Left ventricle myocardium inferior (tissue), 1 donor: ENCODE measurements at regions not wholly inside any gene's neighbourhood (a gene's known extent, or its start where the extent isn't known, plus 50 kb on each side); places are given as distances from the start of the nearest gene placed in this dataset.

Experiments
- DNase-seq: peaks from one replicate; pipeline ENCODE4 v3.0.0-alpha.2; 2020
- H3K27ac ChIP-seq: fragments of 200-600 bp; replicated peaks from 2 replicates; pipeline ENCODE4 v1.8.0; 2021
- H3K27me3 ChIP-seq: fragments of 200-600 bp; 2 replicates; pipeline ENCODE4 v1.8.0; 2021; ENCODE audit warnings: low read depth
- H3K36me3 ChIP-seq: fragments of 200-600 bp; 2 replicates; pipeline ENCODE4 v1.8.0; 2021
- H3K4me1 ChIP-seq: fragments of 200-600 bp; 2 replicates; pipeline ENCODE4 v1.8.0; 2021
- H3K4me3 ChIP-seq: fragments of 200-600 bp; 2 replicates; pipeline ENCODE4 v1.8.0; 2021; ENCODE audit warnings: mild to moderate bottlenecking, moderate library complexity
- H3K9me3 ChIP-seq: fragments of 200-600 bp; replicated peaks from 2 replicates; pipeline ENCODE4 v1.8.0; 2021
- intact Hi-C: fragments of 100-400 bp; cut with micrococcal nuclease; formaldehyde crosslinking; loops from one replicate; pipeline ENCODE4 v1.11.0; 2022
- TF ChIP-seq, protein P1 (sequence below): fragments of 200-600 bp; IDR thresholded peaks from 2 replicates; pipeline ENCODE4 v1.8.0; 2021; ENCODE audit warnings: antibody characterized with exemption, mild to moderate bottlenecking, borderline replicate concordance
- donor health status: DM: no; HTN: yes; CAD: no; lungs with severe emphysema.

DNA sequence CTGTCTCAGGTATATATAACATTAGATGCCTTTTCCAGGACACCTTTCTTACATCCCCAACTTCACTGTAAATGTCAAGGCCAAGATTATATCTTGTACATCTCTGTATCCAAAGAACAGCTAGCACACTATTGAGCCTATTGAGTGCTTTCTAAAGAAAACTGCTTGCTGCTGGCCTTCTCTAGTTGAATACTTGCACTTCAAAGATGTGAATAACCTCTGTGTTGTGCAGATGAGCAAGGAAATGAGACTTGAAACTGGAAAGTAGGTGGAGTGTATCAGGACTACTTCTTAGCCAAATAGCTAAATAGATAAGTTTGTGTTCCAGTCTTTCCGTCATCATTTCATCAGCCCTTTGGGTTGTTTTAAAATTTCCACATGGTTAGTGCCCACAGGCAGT is 704.4 kb upstream of the AMOT start:
- Histone ChIP-seq H3K27ac (no peak overlapping the region), H3K9me3 (no peaks in the 10 kb centered on the region), H3K27me3 (no peaks in the 10 kb centered on the region), H3K36me3 (no peaks in the 10 kb centered on the region), H3K4me1 (no peaks in the 10 kb centered on the region), H3K4me3 (no peak overlapping the region)
- TF ChIP-seq, protein P1, sequence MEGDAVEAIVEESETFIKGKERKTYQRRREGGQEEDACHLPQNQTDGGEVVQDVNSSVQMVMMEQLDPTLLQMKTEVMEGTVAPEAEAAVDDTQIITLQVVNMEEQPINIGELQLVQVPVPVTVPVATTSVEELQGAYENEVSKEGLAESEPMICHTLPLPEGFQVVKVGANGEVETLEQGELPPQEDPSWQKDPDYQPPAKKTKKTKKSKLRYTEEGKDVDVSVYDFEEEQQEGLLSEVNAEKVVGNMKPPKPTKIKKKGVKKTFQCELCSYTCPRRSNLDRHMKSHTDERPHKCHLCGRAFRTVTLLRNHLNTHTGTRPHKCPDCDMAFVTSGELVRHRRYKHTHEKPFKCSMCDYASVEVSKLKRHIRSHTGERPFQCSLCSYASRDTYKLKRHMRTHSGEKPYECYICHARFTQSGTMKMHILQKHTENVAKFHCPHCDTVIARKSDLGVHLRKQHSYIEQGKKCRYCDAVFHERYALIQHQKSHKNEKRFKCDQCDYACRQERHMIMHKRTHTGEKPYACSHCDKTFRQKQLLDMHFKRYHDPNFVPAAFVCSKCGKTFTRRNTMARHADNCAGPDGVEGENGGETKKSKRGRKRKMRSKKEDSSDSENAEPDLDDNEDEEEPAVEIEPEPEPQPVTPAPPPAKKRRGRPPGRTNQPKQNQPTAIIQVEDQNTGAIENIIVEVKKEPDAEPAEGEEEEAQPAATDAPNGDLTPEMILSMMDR: no peak
- no peak for DNase-seq
- intact Hi-C loops: no loop called here

DNA sequence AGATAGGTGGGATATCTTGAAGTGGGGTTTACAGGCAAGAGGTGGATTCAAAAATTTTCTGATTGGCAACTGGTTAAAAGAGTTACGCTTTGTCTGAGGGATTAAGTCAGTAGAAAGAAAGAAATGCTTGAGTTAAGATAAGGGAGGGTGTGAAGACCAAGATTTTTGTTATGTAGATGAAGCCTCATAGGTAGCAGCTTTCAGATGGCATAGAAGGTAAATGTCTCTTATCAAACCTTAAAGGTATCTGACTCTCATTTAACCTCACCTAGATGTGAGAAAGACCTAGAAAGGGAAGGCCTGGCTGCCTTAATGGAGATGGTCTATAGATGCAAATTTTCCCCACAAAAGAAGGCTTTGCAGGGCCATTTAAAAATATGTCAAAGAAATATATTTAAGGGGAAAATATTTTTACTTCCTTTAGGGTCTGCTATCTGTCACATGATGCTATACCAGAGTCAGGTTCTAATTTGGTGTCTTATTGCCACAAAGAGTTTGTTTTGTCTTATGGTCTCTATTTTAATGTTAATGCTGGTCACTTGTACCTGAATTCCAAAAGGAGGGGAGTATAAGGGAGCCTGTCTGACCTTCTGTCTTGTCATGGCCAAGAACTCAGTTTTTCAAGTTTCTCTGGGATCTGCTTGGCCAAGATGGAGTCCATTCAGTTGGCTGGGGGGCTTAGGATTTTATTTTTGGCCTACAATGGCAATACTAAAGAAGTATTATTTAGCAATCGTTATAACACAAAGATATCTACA is 699.1 kb upstream of the AMOT start:
- no peaks in the 10 kb centered on the region for H3K4me1 ChIP-seq
- no peaks in the 10 kb centered on the region for H3K9me3 ChIP-seq
- no peak for DNase-seq
- TF ChIP-seq, protein P1: no peak
- no peaks in the 10 kb centered on the region for H3K27me3 ChIP-seq
- H3K36me3 ChIP-seq: no peaks in the 10 kb centered on the region
- intact Hi-C loops: no loop called here
- no peak overlapping the region for H3K27ac ChIP-seq
- no peak overlapping the region for H3K4me3 ChIP-seq

DNA sequence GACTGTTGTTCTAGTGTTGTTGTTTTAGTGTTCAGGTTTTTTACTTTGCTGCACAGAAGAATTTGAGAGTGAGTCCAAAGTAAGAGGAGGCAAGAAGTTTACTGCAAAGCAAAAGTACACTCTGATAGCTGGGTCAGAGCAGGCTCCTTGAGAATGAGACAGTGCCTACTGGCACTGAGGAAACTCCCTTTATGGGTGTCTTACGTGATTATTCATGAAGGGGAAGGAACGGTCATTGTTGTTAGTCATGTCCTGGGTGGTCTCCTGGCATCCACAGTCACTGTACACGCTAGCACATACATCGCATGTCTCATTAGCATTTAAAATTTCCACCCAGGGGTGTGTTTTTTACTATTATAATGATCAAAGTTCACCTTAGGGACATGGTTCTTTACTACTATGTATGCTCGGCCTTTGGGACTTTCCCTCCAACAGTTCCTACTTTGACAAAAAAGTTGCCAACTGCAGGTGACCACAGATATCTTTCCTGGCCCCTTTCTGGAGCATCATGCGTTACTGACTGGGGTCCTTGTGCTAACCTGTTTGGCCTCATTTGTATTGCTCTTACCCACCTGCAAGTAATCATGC is 688.9 kb upstream of the AMOT start:
- TF ChIP-seq, protein P1: no peak
- no peak for DNase-seq
- Histone ChIP-seq H3K27ac (no peak overlapping the region), H3K4me3 (no peak overlapping the region), H3K27me3 (no peaks in the 10 kb centered on the region), H3K4me1 (no peaks in the 10 kb centered on the region), H3K36me3 (no peaks in the 10 kb centered on the region), H3K9me3 (no peaks in the 10 kb centered on the region)
- intact Hi-C loops: no loop called here

DNA sequence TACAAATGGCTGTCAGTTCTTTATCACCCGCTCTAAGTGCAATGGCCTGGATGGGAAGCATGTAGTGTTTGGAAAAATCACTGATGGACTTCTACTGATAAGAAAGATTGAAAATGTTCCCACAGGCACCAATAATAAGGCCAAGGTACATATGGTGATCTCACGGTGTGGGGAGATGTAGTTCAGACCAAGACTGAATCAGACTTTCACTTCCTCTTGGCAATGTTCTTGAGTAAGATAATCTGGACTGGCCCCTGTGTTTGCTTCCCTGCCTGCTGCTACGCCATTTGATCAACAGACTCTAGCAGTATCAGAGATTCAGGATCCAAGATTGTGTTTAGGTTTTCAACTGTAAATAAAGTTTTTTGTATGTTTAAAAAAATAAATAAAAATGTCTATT is 682.2 kb upstream of the AMOT start:
- no peaks in the 10 kb centered on the region for H3K4me1 ChIP-seq
- H3K36me3 ChIP-seq: no peaks in the 10 kb centered on the region
- TF ChIP-seq, protein P1: no peak
- H3K27me3 ChIP-seq: no peaks in the 10 kb centered on the region
- intact Hi-C loops: no loop called here
- H3K9me3 ChIP-seq: no peaks in the 10 kb centered on the region
- H3K4me3 ChIP-seq: no peak overlapping the region
- DNase-seq: no peak
- H3K27ac ChIP-seq: no peak overlapping the region

DNA sequence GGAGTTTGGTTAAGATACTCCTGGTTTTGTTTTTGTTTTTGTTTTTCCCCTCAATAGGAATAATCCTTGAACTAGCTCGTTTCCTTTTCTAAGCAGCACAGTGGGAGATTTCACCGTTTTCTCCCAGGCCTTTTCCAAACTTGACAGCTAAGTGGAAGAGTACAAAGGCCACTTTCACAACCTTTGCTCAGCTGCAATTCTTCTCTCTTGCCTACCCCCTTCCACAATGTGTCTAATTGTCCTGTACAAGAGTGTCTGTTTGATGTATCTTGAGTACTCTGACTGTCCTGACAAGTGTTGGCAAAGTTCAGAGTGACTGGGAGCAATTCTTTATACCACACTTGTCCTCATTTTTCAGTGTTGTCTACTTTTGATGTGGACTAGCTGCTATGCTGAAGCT is 674.3 kb upstream of the AMOT start:
- Histone ChIP-seq H3K27me3 (no peaks in the 10 kb centered on the region), H3K36me3 (no peaks in the 10 kb centered on the region), H3K4me1 (no peaks in the 10 kb centered on the region), H3K4me3 (no peak overlapping the region), H3K27ac (no peak overlapping the region), H3K9me3 (no peaks in the 10 kb centered on the region)
- TF ChIP-seq, protein P1: no peak
- intact Hi-C loops: no loop called here
- no peak for DNase-seq
